ENCODE measurements at regions not wholly inside any gene's neighbourhood (a gene's known extent, or its start where the extent isn't known, plus 50 kb on each side); places are given as distances from the start of the nearest gene placed in this dataset.

GRCh38 chr4:170803492-170803891 is 713.7 kb upstream of the AADAT start:
- TF ChIP-seq CTCF (IDR thresholded peaks at IDR 0.05) (no peak), POLR2A (IDR thresholded peaks at IDR 0.05) (no peak)

Data from right lobe of liver (tissue), 4 donors.